Mesendoderm (in vitro differentiated cells): ENCODE measurements at regions not wholly inside any gene's neighbourhood (a gene's known extent, or its start where the extent isn't known, plus 50 kb on each side); places are given as distances from the start of the nearest gene placed in this dataset.
"Not testable (repeated sequence)": the region's sequence is repeated elsewhere in the genome, so short reads cannot be mapped to it uniquely, and the experiment has no call there.

Experiments used
- DNase-seq: peaks from one replicate; pipeline ENCODE4 v3.0.0; 2013
- H2AK5ac ChIP-seq: 2 replicates; pipeline ENCODE4 v1.6.1; 2013; ENCODE audit warnings: low read length, inconsistent platforms
- H2BK120ac ChIP-seq: 2 replicates; pipeline ENCODE4 v1.6.1; 2013; ENCODE audit warnings: low read depth, mild to moderate bottlenecking, low read length, moderate library complexity, mixed read lengths
- H2BK15ac ChIP-seq: replicated peaks from 2 replicates; pipeline ENCODE4 v1.6.1; 2013; ENCODE audit warnings: low read depth, mild to moderate bottlenecking, moderate library complexity
- H2BK5ac ChIP-seq: 2 replicates; pipeline ENCODE4 v1.6.1; 2013; ENCODE audit warnings: low read length, inconsistent platforms
- H3K18ac ChIP-seq: 2 replicates; pipeline ENCODE4 v1.6.1; 2013; ENCODE audit warnings: mild to moderate bottlenecking, low read length, mixed read lengths
- H3K23ac ChIP-seq: one replicate; pipeline ENCODE4 v1.6.1; 2013; ENCODE audit warnings: low read length
- H3K27ac ChIP-seq: 2 replicates; pipeline ENCODE4 v1.5.1; 2013; ENCODE audit warnings: low read depth, mild to moderate bottlenecking, inconsistent platforms, low read length, moderate library complexity
- H3K27me3 ChIP-seq: 2 replicates; pipeline ENCODE4 v1.6.1; 2013; ENCODE audit warnings: low read length, control low read depth, mild to moderate bottlenecking, inconsistent platforms; ENCODE audit not compliant: insufficient read depth, poor library complexity
- H3K36me3 ChIP-seq: 2 replicates; pipeline ENCODE4 v1.6.1; 2013; ENCODE audit warnings: low read length, inconsistent platforms; ENCODE audit not compliant: control insufficient read depth, insufficient read depth
- H3K4ac ChIP-seq: one replicate; pipeline ENCODE4 v1.6.1; 2013; ENCODE audit warnings: low read depth, mild to moderate bottlenecking, low read length, moderate library complexity
- H3K4me1 ChIP-seq: 2 replicates; pipeline ENCODE4 v1.6.1; 2013; ENCODE audit warnings: low read depth, low read length, inconsistent platforms; ENCODE audit not compliant: control insufficient read depth
- H3K4me2 ChIP-seq: 2 replicates; pipeline ENCODE4 v1.6.1; 2013; ENCODE audit warnings: low read length
- H3K4me3 ChIP-seq: 2 replicates; pipeline ENCODE4 v1.5.1; 2013; ENCODE audit warnings: mild to moderate bottlenecking, low read length
- H3K56ac ChIP-seq: one replicate; pipeline ENCODE4 v1.6.1; 2013; ENCODE audit warnings: low read length
- H3K79me1 ChIP-seq: 2 replicates; pipeline ENCODE4 v1.6.1; 2013; ENCODE audit warnings: low read length, inconsistent platforms
- H3K79me2 ChIP-seq: 2 replicates; pipeline ENCODE4 v1.6.1; 2013; ENCODE audit warnings: mild to moderate bottlenecking, low read length; ENCODE audit not compliant: control insufficient read depth, insufficient read depth
- H3K9ac ChIP-seq: 2 replicates; pipeline ENCODE4 v1.6.1; 2013; ENCODE audit warnings: low read length, inconsistent platforms
- H4K5ac ChIP-seq: one replicate; pipeline ENCODE4 v1.6.1; 2013; ENCODE audit warnings: low read length
- H4K8ac ChIP-seq: one replicate; pipeline ENCODE4 v1.6.1; 2013; ENCODE audit warnings: low read depth, mild to moderate bottlenecking, control low read depth, low read length, moderate library complexity
- WGBS: extraction: QIAGEN DNeasy Blood & Tissue Kit; methylation state at CpG from one replicate; pipeline ENCODE4 v1.1.7; 2013; ENCODE audit warnings: low lambda C conversion rate, missing lambda C conversion rate; ENCODE audit not compliant: insufficient coverage; ENCODE audit errors: extremely low coverage; 5-methylcytosine and 5-hydroxymethylcytosine counted together

GRCh38 chrY:26167332-26167731 lies 545.4 kb downstream of the CDY1 start:
- not testable (repeated sequence) for H3K9ac ChIP-seq, H2BK15ac ChIP-seq, H3K56ac ChIP-seq, H3K4ac ChIP-seq, H2BK120ac ChIP-seq, H3K36me3 ChIP-seq, H3K79me2 ChIP-seq, H3K4me3 ChIP-seq, H4K5ac ChIP-seq, H3K23ac ChIP-seq, H3K18ac ChIP-seq, H3K4me2 ChIP-seq, H3K27me3 ChIP-seq, H3K79me1 ChIP-seq, DNase-seq, H3K4me1 ChIP-seq, H4K8ac ChIP-seq, H3K27ac ChIP-seq, H2AK5ac ChIP-seq, H2BK5ac ChIP-seq
- WGBS: no CpG with 5 or more reads among the region's 2 CpGs

- not testable (repeated sequence) for H3K56ac ChIP-seq, H2AK5ac ChIP-seq, H3K36me3 ChIP-seq, H3K79me1 ChIP-seq, H3K4me1 ChIP-seq, H3K27me3 ChIP-seq, H3K4me2 ChIP-seq, H3K9ac ChIP-seq, DNase-seq, H2BK15ac ChIP-seq, H2BK5ac ChIP-seq, H3K79me2 ChIP-seq, H3K4ac ChIP-seq, H4K8ac ChIP-seq, H3K18ac ChIP-seq, H3K27ac ChIP-seq, H4K5ac ChIP-seq, H3K4me3 ChIP-seq, H3K23ac ChIP-seq, H2BK120ac ChIP-seq
- no CpG with 5 or more reads among the region's 6 CpGs for WGBS
Observed at GRCh38 chrY:26179326-26179725, 557.4 kb downstream of the CDY1 start.

GRCh38 chrY:26224974-26225373 lies 603.1 kb downstream of the CDY1 start:
- H3K27ac ChIP-seq, H4K5ac ChIP-seq, H3K4me1 ChIP-seq, DNase-seq, H2AK5ac ChIP-seq, H2BK120ac ChIP-seq, H4K8ac ChIP-seq, H3K79me2 ChIP-seq, H3K27me3 ChIP-seq, H3K4me2 ChIP-seq, H3K36me3 ChIP-seq, H3K79me1 ChIP-seq, H2BK5ac ChIP-seq, H2BK15ac ChIP-seq, H3K4me3 ChIP-seq, H3K18ac ChIP-seq, H3K9ac ChIP-seq, H3K23ac ChIP-seq, H3K4ac ChIP-seq, H3K56ac ChIP-seq: not testable (repeated sequence)
- WGBS: no CpG with 5 or more reads among the region's 1 CpG

DNA sequence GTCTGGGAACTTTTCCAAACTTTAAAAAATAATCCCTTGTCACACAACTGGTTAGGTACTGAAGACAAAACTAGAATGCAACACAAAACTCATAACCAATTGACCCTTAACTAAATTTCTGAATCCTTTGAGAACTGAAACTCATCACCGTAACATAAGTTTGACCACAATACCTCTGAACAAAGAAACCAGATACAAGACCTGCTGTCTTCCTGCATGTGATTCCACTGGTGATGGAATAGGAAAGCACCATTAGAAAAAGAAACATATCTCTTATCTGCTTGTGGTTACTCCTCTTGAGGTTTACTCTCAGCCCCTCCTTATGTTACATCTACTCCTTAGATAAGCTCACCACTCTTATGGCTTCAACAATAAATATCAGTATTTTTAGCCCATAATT lies 603.6 kb downstream of the CDY1 start:
- not testable (repeated sequence) for H3K27ac ChIP-seq, H3K79me1 ChIP-seq, H3K36me3 ChIP-seq, H3K56ac ChIP-seq, H2BK120ac ChIP-seq, H3K9ac ChIP-seq, H2BK15ac ChIP-seq, H3K4me1 ChIP-seq, H3K4ac ChIP-seq, H3K79me2 ChIP-seq, H3K4me3 ChIP-seq, H3K4me2 ChIP-seq, H3K23ac ChIP-seq, H2AK5ac ChIP-seq, H3K18ac ChIP-seq, H4K8ac ChIP-seq, H3K27me3 ChIP-seq, H2BK5ac ChIP-seq, H4K5ac ChIP-seq, DNase-seq
- WGBS: no CpG with 5 or more reads among the region's 1 CpG

- H3K9ac ChIP-seq, H2AK5ac ChIP-seq, H4K5ac ChIP-seq, H2BK120ac ChIP-seq, H3K4me1 ChIP-seq, H2BK5ac ChIP-seq, H3K23ac ChIP-seq, H3K79me1 ChIP-seq, H3K18ac ChIP-seq, H3K36me3 ChIP-seq, H3K79me2 ChIP-seq, H3K4ac ChIP-seq, H3K4me2 ChIP-seq, H3K56ac ChIP-seq, H4K8ac ChIP-seq, H3K4me3 ChIP-seq, H3K27me3 ChIP-seq, DNase-seq, H2BK15ac ChIP-seq, H3K27ac ChIP-seq: not testable (repeated sequence)
- no CpG with 5 or more reads among the region's 5 CpGs for WGBS
Observed at GRCh38 chrY:26240944-26241343, 619.0 kb downstream of the CDY1 start.

- DNase-seq, H4K5ac ChIP-seq, H2AK5ac ChIP-seq, H3K18ac ChIP-seq, H3K27me3 ChIP-seq, H3K4me2 ChIP-seq, H3K79me1 ChIP-seq, H2BK5ac ChIP-seq, H3K9ac ChIP-seq, H3K4me1 ChIP-seq, H3K23ac ChIP-seq, H3K79me2 ChIP-seq, H3K36me3 ChIP-seq, H3K4me3 ChIP-seq, H3K4ac ChIP-seq, H3K56ac ChIP-seq, H2BK120ac ChIP-seq, H3K27ac ChIP-seq, H2BK15ac ChIP-seq, H4K8ac ChIP-seq: not testable (repeated sequence)
Observed at GRCh38 chrY:26254262-26254661, 632.3 kb downstream of the CDY1 start.
